PC-3 (cell line): ENCODE measurements at regions not wholly inside any gene's neighbourhood (a gene's known extent, or its start where the extent isn't known, plus 50 kb on each side); places are given as distances from the start of the nearest gene placed in this dataset.

ENCODE experiments used
- ATAC-seq: fragments of 200-7000 bp; cut with Tn5 transposase; 2 replicates; pipeline ENCODE4 v1.9.1; 2020; ENCODE audit warnings: mild to moderate bottlenecking, moderate library complexity
- BruUV-seq: library from RNA; stranded (reverse); fragments of 400-500 nt; replicated peaks from 2 replicates; lab custom pipeline; 2021; lab: Mats Ljungman, UMichigan
- CTCF ChIA-PET: fragments of 300-600 bp; sonication (Branson Sonifier 250); formaldehyde crosslinking; loops from one replicate; lab custom pipeline; 2022; ENCODE audit warnings: antibody characterized with exemption; lab: Charles Lee
- POLR2A ChIA-PET: fragments of 300-600 bp; sonication (Branson Sonifier 250); formaldehyde crosslinking; loops from one replicate; lab custom pipeline; 2022; ENCODE audit warnings: antibody characterized with exemption; ENCODE audit not compliant: unreplicated experiment; lab: Charles Lee
- DNase-seq: peaks from one replicate; pipeline ENCODE4 v3.0.0-alpha.2; 2015
- H2AFZ ChIP-seq: fragments of 300-600 bp; sonication (generic); 2 replicates; pipeline ENCODE4 v1.6.0; 2016; ENCODE audit warnings: antibody characterized with exemption, low read length
- H3F3A ChIP-seq: fragments of 300-600 bp; sonication (generic); one replicate; pipeline ENCODE4 v1.6.0; 2017; ENCODE audit warnings: antibody characterized with exemption, low read length, control low read depth, mild to moderate bottlenecking; ENCODE audit not compliant: unreplicated experiment
- H3K27ac ChIP-seq: fragments of 300-600 bp; sonication (generic); 2 replicates; pipeline ENCODE4 v1.5.1; 2016; ENCODE audit warnings: mild to moderate bottlenecking, low read length
- H3K27me3 ChIP-seq: fragments of 300-600 bp; sonication (generic); 2 replicates; pipeline ENCODE4 v1.6.1; 2016; ENCODE audit warnings: low read length, mixed read lengths
- H3K36me3 ChIP-seq: fragments of 300-600 bp; sonication (generic); 2 replicates; pipeline ENCODE4 v1.6.1; 2016; ENCODE audit warnings: low read depth, mixed run types, low read length, mixed read lengths
- H3K4me1 ChIP-seq: fragments of 300-600 bp; sonication (generic); 2 replicates; pipeline ENCODE4 v1.5.1; 2016; ENCODE audit warnings: low read length; ENCODE audit not compliant: insufficient read depth
- H3K4me2 ChIP-seq: fragments of 300-600 bp; sonication (generic); 2 replicates; pipeline ENCODE4 v1.6.0; 2016; ENCODE audit warnings: low read length
- H3K4me3 ChIP-seq: fragments of 300-600 bp; sonication (generic); 2 replicates; pipeline ENCODE4 v1.5.1; 2016; ENCODE audit warnings: mild to moderate bottlenecking, low read length, mixed read lengths
- H3K79me2 ChIP-seq: fragments of 300-600 bp; sonication (generic); 2 replicates; pipeline ENCODE4 v1.6.1; 2017; ENCODE audit warnings: low read length, mixed read lengths
- H3K9ac ChIP-seq: fragments of 300-600 bp; sonication (generic); 2 replicates; pipeline ENCODE4 v1.6.0; 2016; ENCODE audit warnings: mild to moderate bottlenecking, low read length
- H3K9me2 ChIP-seq: fragments of 300-600 bp; sonication (generic); replicated peaks from 2 replicates; pipeline ENCODE4 v1.6.1; 2016; ENCODE audit warnings: mixed run types, low read length, mixed read lengths
- H3K9me3 ChIP-seq: fragments of 300-600 bp; sonication (generic); 2 replicates; pipeline ENCODE4 v1.6.1; 2016; ENCODE audit warnings: low read length, mixed read lengths
- H4K20me1 ChIP-seq: fragments of 300-600 bp; sonication (generic); 2 replicates; pipeline ENCODE4 v1.6.1; 2016; ENCODE audit warnings: low read length, mixed read lengths
- EZH2 ChIP-seq: fragments of 300-600 bp; sonication (generic); IDR thresholded peaks from one replicate; pipeline ENCODE4 v1.6.1; 2017; ENCODE audit warnings: antibody characterized with exemption, mild to moderate bottlenecking, low read length; ENCODE audit not compliant: unreplicated experiment
- EZH2phosphoT487 ChIP-seq: fragments of 300-600 bp; sonication (generic); IDR thresholded peaks from 2 replicates; pipeline ENCODE4 v1.6.1; 2018; ENCODE audit warnings: mild to moderate bottlenecking, antibody characterized with exemption, low read length, borderline replicate concordance
- intact Hi-C: fragments of 100-400 bp; cut with micrococcal nuclease; formaldehyde crosslinking; loops from 2 replicates; pipeline ENCODE4 v1.9.0; 2023
- TF ChIP-seq, protein P1 (sequence below): fragments of 300-600 bp; sonication (generic); conservative IDR thresholded peaks from 2 replicates; pipeline ENCODE4 v1.5.1; 2017; ENCODE audit warnings: antibody characterized with exemption, low read depth, mild to moderate bottlenecking, low read length

DNA sequence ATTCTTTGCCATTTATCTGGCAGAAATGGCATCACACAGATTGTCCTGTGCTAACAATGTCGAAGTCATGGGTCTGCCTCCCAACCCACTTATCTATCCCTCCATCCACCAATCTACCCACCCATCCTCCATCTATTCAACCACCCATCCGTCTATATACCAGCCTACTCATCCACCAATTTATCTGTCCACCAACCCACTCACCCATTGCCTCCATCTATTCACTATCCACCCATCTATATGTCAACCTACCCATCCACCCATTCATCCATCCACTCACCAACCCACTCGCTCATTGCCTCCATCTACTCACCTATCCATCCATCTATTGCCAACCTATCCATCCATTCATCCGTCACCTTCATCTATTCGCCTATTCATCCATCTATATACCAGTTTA is 521.2 kb downstream of the SHQ1 start:
- Histone ChIP-seq H3K27ac (no peak overlapping the region), H3K27me3 (no peaks in the 10 kb centered on the region), H3K4me3 (no peak overlapping the region), H3K9me2 (no peaks in the 10 kb centered on the region), H3K4me1 (no peaks in the 10 kb centered on the region), H3K4me2 (no peak overlapping the region), H3F3A (no peaks in the 10 kb centered on the region), H2AFZ (no peak overlapping the region), H3K9ac (no peak overlapping the region), H3K36me3 (no peaks in the 10 kb centered on the region), H3K9me3 (no peaks in the 10 kb centered on the region), H3K79me2 (no peaks in the 10 kb centered on the region), H4K20me1 (no peaks in the 10 kb centered on the region)
- no TSS peak for BruUV-seq
- ChIA-PET CTCF (no interaction called here), POLR2A (no interaction called here)
- DNase-seq (no peak), ATAC-seq (no peak)
- intact Hi-C loops: loop anchor here (5.0 kb wide), 1 partner anchor 105 kb away; no protein-coding TSS in a partner anchor
- no peak for TF ChIP-seq EZH2phosphoT487
- TF ChIP-seq EZH2: no peak
- TF ChIP-seq, protein P1, sequence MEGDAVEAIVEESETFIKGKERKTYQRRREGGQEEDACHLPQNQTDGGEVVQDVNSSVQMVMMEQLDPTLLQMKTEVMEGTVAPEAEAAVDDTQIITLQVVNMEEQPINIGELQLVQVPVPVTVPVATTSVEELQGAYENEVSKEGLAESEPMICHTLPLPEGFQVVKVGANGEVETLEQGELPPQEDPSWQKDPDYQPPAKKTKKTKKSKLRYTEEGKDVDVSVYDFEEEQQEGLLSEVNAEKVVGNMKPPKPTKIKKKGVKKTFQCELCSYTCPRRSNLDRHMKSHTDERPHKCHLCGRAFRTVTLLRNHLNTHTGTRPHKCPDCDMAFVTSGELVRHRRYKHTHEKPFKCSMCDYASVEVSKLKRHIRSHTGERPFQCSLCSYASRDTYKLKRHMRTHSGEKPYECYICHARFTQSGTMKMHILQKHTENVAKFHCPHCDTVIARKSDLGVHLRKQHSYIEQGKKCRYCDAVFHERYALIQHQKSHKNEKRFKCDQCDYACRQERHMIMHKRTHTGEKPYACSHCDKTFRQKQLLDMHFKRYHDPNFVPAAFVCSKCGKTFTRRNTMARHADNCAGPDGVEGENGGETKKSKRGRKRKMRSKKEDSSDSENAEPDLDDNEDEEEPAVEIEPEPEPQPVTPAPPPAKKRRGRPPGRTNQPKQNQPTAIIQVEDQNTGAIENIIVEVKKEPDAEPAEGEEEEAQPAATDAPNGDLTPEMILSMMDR: no peak

DNA sequence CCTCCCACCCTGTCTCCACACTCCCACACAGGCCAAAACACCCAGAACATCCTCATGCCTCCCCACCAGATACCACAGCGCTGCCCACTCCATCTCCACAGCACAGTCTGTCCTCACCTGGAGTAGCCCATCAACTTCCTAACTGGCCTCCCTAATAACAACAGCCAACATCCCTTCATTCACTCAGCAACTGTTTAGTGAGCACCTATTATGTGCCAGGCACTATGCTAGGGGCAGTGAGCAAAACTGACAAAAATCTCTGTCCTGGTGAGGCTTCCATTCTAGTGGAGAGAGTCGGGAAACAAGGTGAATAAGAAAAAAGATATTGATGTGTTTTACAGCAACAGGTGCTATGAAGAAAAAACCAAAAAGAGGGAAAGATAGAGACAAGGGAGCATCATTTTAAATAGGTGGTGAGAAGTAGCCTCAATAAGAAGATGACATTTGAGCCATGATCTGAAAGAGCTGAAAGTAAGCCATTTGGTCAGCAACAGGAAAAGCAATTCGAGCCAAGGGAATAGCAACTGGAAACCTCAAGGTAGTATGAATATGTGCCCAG is 523.9 kb downstream of the SHQ1 start:
- Histone ChIP-seq H3K27me3 (no peaks in the 10 kb centered on the region), H3K4me1 (no peaks in the 10 kb centered on the region), H4K20me1 (no peaks in the 10 kb centered on the region), H3K79me2 (no peaks in the 10 kb centered on the region), H3K4me3 (no peak overlapping the region), H2AFZ (no peak overlapping the region), H3K9ac (no peak overlapping the region), H3F3A (no peaks in the 10 kb centered on the region), H3K9me3 (no peaks in the 10 kb centered on the region), H3K36me3 (no peaks in the 10 kb centered on the region), H3K4me2 (no peak overlapping the region), H3K9me2 (no peaks in the 10 kb centered on the region), H3K27ac (no peak overlapping the region)
- intact Hi-C loops: no loop called here
- TF ChIP-seq EZH2 (no peak), EZH2phosphoT487 (no peak)
- TF ChIP-seq, protein P1: no peak
- ChIA-PET POLR2A (no interaction called here), CTCF (no interaction called here)
- no TSS peak for BruUV-seq
- ATAC-seq: no peak
- no peak for DNase-seq

DNA sequence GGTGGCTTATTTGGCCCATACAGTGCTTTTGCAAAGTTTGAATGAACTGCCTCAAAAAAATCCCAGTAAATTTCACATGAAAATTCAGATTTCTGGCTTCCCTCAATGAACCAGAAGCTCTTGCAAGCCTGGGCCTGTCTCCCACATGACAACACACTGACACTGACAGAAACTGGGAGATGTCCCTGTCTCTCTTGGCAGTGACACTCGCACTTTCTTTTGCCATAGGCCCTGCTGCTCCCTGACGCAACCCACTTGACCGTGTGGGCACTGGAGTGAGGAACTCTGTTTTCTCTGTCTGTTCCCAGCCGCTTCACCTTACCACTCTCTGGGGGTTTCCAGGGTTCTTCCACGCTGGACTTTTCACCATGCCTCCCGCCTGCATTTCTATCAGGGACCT is 524.5 kb downstream of the SHQ1 start:
- Histone ChIP-seq H3K4me1 (0 out of 2 replicates have a peak, but pooled peaks cover 5% of the 10 kb centered on the region), H3K9me3 (no peaks in the 10 kb centered on the region), H4K20me1 (no peaks in the 10 kb centered on the region), H3K36me3 (no peaks in the 10 kb centered on the region), H3K9me2 (no peaks in the 10 kb centered on the region), H3K9ac (no peak overlapping the region), H3K27me3 (no peaks in the 10 kb centered on the region), H3K4me2 (no peak overlapping the region), H3K79me2 (no peaks in the 10 kb centered on the region), H2AFZ (no peak overlapping the region), H3K27ac (no peak overlapping the region), H3F3A (no peaks in the 10 kb centered on the region), H3K4me3 (no peak overlapping the region)
- no peak for ATAC-seq
- no TSS peak for BruUV-seq
- ChIA-PET CTCF (no interaction called here), POLR2A (no interaction called here)
- TF ChIP-seq, protein P1: no peak
- TF ChIP-seq EZH2phosphoT487 (no peak), EZH2 (no peak)
- no peak for DNase-seq
- intact Hi-C loops: no loop called here
